ENCODE measurements at regions not wholly inside any gene's neighbourhood (a gene's known extent, or its start where the extent isn't known, plus 50 kb on each side); places are given as distances from the start of the nearest gene placed in this dataset.

- H3K36me3 ChIP-seq (ENCODE audit: control insufficient read depth in 2 of 3, insufficient read depth in 3 of 3, low read length in 3 of 3): no peaks in the 10 kb centered on the region
- no peaks in the 10 kb centered on the region for H3K9me3 ChIP-seq (ENCODE audit: control insufficient read depth in 2 of 3, low read length in 3 of 3)
- intact Hi-C loops (cut with micrococcal nuclease): no loop called here
- CTCF ChIA-PET: no interaction called here
- ATAC-seq: no peak
- no peaks in the 10 kb centered on the region for H3K27me3 ChIP-seq (ENCODE audit: control insufficient read depth in 2 of 2, insufficient read depth in 2 of 2, low read length in 2 of 2)
- Mint-ChIP-seq H3K36me3 (no peaks in the 10 kb centered on the region), H3K4me3 (no peak overlapping the region), H3K4me1 (peaks cover 0 to 1% (median 0%) of the 10 kb centered on the region in 7 donors), H3K9me3 (peaks cover 0 to 7% (median 2%) of the 10 kb centered on the region in 11 donors), H3K27me3 (peaks cover 0 to 24% (median 6%) of the 10 kb centered on the region in 5 donors), H3K27ac (no peak overlapping the region)
- POLR2A ChIA-PET: no interaction called here
- no peak overlapping the region for H3K27ac ChIP-seq (ENCODE audit: low read depth, low read length)
- no peaks in the 10 kb centered on the region for H3K4me1 ChIP-seq (ENCODE audit: control insufficient read depth in 2 of 2, insufficient read depth in 2 of 2, low read length in 2 of 2)
- H3K4me3 ChIP-seq (ENCODE audit: low read length): no peak overlapping the region
- no peak for DNase-seq
Observed at GRCh38 chr5:57824623-57825022, 342.0 kb upstream of the ACTBL2 start.

GRCh38 chr5:57824047-57824446, 341.4 kb upstream of the ACTBL2 start:
- no peaks in the 10 kb centered on the region for H3K36me3 ChIP-seq (ENCODE audit: control insufficient read depth in 2 of 3, insufficient read depth in 3 of 3, low read length in 3 of 3)
- H3K4me1 ChIP-seq (ENCODE audit: control insufficient read depth in 2 of 2, insufficient read depth in 2 of 2, low read length in 2 of 2): no peaks in the 10 kb centered on the region
- CTCF ChIA-PET: no interaction called here
- intact Hi-C loops (cut with micrococcal nuclease): no loop called here
- no peaks in the 10 kb centered on the region for H3K9me3 ChIP-seq (ENCODE audit: control insufficient read depth in 2 of 3, low read length in 3 of 3)
- ATAC-seq (no peak), DNase-seq (no peak)
- Mint-ChIP-seq H3K27me3 (peaks cover 0 to 26% (median 6%) of the 10 kb centered on the region in 5 donors), H3K36me3 (no peaks in the 10 kb centered on the region), H3K9me3 (peaks cover 0 to 7% (median 2%) of the 10 kb centered on the region in 11 donors), H3K4me1 (peaks cover 0 to 1% (median 0%) of the 10 kb centered on the region in 7 donors), H3K27ac (no peak overlapping the region), H3K4me3 (no peak overlapping the region)
- POLR2A ChIA-PET: no interaction called here
- H3K27ac ChIP-seq (ENCODE audit: low read depth, low read length): no peak overlapping the region
- H3K4me3 ChIP-seq (ENCODE audit: low read length): no peak overlapping the region
- H3K27me3 ChIP-seq (ENCODE audit: control insufficient read depth in 2 of 2, insufficient read depth in 2 of 2, low read length in 2 of 2): no peaks in the 10 kb centered on the region

GRCh38 chr5:57822651-57823050, 340.0 kb upstream of the ACTBL2 start:
- intact Hi-C loops (cut with micrococcal nuclease): no loop called here
- CTCF ChIA-PET: no interaction called here

GRCh38 chr5:57818397-57818796, 335.8 kb upstream of the ACTBL2 start:
- Histone ChIP-seq H3K4me3 (ENCODE audit: low read length) (no peak overlapping the region), H3K27me3 (ENCODE audit: control insufficient read depth in 2 of 2, insufficient read depth in 2 of 2, low read length in 2 of 2) (no peaks in the 10 kb centered on the region), H3K4me1 (ENCODE audit: control insufficient read depth in 2 of 2, insufficient read depth in 2 of 2, low read length in 2 of 2) (no peaks in the 10 kb centered on the region), H3K27ac (ENCODE audit: low read depth, low read length) (no peak overlapping the region), H3K36me3 (ENCODE audit: control insufficient read depth in 2 of 3, insufficient read depth in 3 of 3, low read length in 3 of 3) (no peaks in the 10 kb centered on the region), H3K9me3 (ENCODE audit: control insufficient read depth in 2 of 3, low read length in 3 of 3) (no peaks in the 10 kb centered on the region)
- Mint-ChIP-seq H3K9me3 (peaks cover 0 to 7% (median 0%) of the 10 kb centered on the region in 11 donors), H3K4me1 (peaks cover 0 to 1% (median 0%) of the 10 kb centered on the region in 7 donors), H3K27me3 (peaks cover 0 to 24% (median 5%) of the 10 kb centered on the region in 5 donors), H3K36me3 (no peaks in the 10 kb centered on the region), H3K27ac (no peak overlapping the region), H3K4me3 (no peak overlapping the region)
- intact Hi-C loops (cut with micrococcal nuclease): no loop called here
- no peak for DNase-seq
- no peak for ATAC-seq
- ChIA-PET POLR2A (no interaction called here), CTCF (no interaction called here)

More at GRCh38 chr5:57822651-57823050, 340.0 kb upstream of the ACTBL2 start:
- Mint-ChIP-seq H3K36me3 (no peaks in the 10 kb centered on the region), H3K4me3 (no peak overlapping the region), H3K9me3 (peaks cover 0 to 7% (median 2%) of the 10 kb centered on the region in 11 donors), H3K27me3 (peaks cover 0 to 29% (median 6%) of the 10 kb centered on the region in 5 donors), H3K4me1 (peaks cover 0 to 1% (median 0%) of the 10 kb centered on the region in 7 donors), H3K27ac (no peak overlapping the region)
- Histone ChIP-seq H3K27ac (ENCODE audit: low read depth, low read length) (no peak overlapping the region), H3K9me3 (ENCODE audit: control insufficient read depth in 2 of 3, low read length in 3 of 3) (no peaks in the 10 kb centered on the region), H3K36me3 (ENCODE audit: control insufficient read depth in 2 of 3, insufficient read depth in 3 of 3, low read length in 3 of 3) (no peaks in the 10 kb centered on the region), H3K27me3 (ENCODE audit: control insufficient read depth in 2 of 2, insufficient read depth in 2 of 2, low read length in 2 of 2) (no peaks in the 10 kb centered on the region), H3K4me3 (ENCODE audit: low read length) (no peak overlapping the region), H3K4me1 (ENCODE audit: control insufficient read depth in 2 of 2, insufficient read depth in 2 of 2, low read length in 2 of 2) (no peaks in the 10 kb centered on the region)
- ATAC-seq: no peak
- DNase-seq: no peak
- POLR2A ChIA-PET: no interaction called here

- POLR2A ChIA-PET: no interaction called here
- H3K27me3 Mint-ChIP-seq: peaks cover 0 to 19% (median 6%) of the 10 kb centered on the region in 5 donors
- no peaks in the 10 kb centered on the region for H3K36me3 Mint-ChIP-seq
- Histone ChIP-seq H3K9me3 (ENCODE audit: control insufficient read depth in 2 of 3, low read length in 3 of 3) (no peaks in the 10 kb centered on the region), H3K27ac (ENCODE audit: low read depth, low read length) (no peak overlapping the region), H3K27me3 (ENCODE audit: control insufficient read depth in 2 of 2, insufficient read depth in 2 of 2, low read length in 2 of 2) (no peaks in the 10 kb centered on the region), H3K4me1 (ENCODE audit: control insufficient read depth in 2 of 2, insufficient read depth in 2 of 2, low read length in 2 of 2) (no peaks in the 10 kb centered on the region), H3K4me3 (ENCODE audit: low read length) (no peak overlapping the region), H3K36me3 (ENCODE audit: control insufficient read depth in 2 of 3, insufficient read depth in 3 of 3, low read length in 3 of 3) (no peaks in the 10 kb centered on the region)
- intact Hi-C loops (cut with micrococcal nuclease): no loop called here
- peaks cover 0 to 7% (median 0%) of the 10 kb centered on the region in 11 donors for H3K9me3 Mint-ChIP-seq
- no peak overlapping the region for H3K4me3 Mint-ChIP-seq
- ATAC-seq (no peak), DNase-seq (no peak)
- CTCF ChIA-PET: no interaction called here
- H3K27ac Mint-ChIP-seq: no peak overlapping the region
- H3K4me1 Mint-ChIP-seq: peaks cover 0 to 1% (median 0%) of the 10 kb centered on the region in 7 donors
Observed at GRCh38 chr5:57817924-57818323, 335.3 kb upstream of the ACTBL2 start.

GRCh38 chr5:57817001-57817453, 334.4 kb upstream of the ACTBL2 start:
- peaks cover 0 to 10% (median 6%) of the 10 kb centered on the region in 5 donors for H3K27me3 Mint-ChIP-seq

GRCh38 chr5:57816108-57816507, 333.5 kb upstream of the ACTBL2 start:
- POLR2A ChIA-PET: no interaction called here
- Histone ChIP-seq H3K27me3 (ENCODE audit: control insufficient read depth in 2 of 2, insufficient read depth in 2 of 2, low read length in 2 of 2) (no peaks in the 10 kb centered on the region), H3K36me3 (ENCODE audit: control insufficient read depth in 2 of 3, insufficient read depth in 3 of 3, low read length in 3 of 3) (no peaks in the 10 kb centered on the region), H3K4me1 (ENCODE audit: control insufficient read depth in 2 of 2, insufficient read depth in 2 of 2, low read length in 2 of 2) (no peaks in the 10 kb centered on the region), H3K27ac (ENCODE audit: low read depth, low read length) (no peak overlapping the region), H3K4me3 (ENCODE audit: low read length) (no peak overlapping the region), H3K9me3 (ENCODE audit: control insufficient read depth in 2 of 3, low read length in 3 of 3) (no peaks in the 10 kb centered on the region)
- Mint-ChIP-seq H3K4me3 (no peak overlapping the region), H3K27ac (no peak overlapping the region), H3K27me3 (peaks cover 0 to 9% (median 6%) of the 10 kb centered on the region in 5 donors), H3K4me1 (no peaks in the 10 kb centered on the region), H3K36me3 (no peaks in the 10 kb centered on the region), H3K9me3 (peaks cover 0 to 4% (median 0%) of the 10 kb centered on the region in 11 donors)
- no peak for DNase-seq
- no peak for ATAC-seq
- intact Hi-C loops (cut with micrococcal nuclease): no loop called here
- CTCF ChIA-PET: no interaction called here

More at GRCh38 chr5:57817001-57817453, 334.4 kb upstream of the ACTBL2 start:
- no peak for ATAC-seq
- no peaks in the 10 kb centered on the region for H3K27me3 ChIP-seq (ENCODE audit: control insufficient read depth in 2 of 2, insufficient read depth in 2 of 2, low read length in 2 of 2)
- H3K36me3 ChIP-seq (ENCODE audit: control insufficient read depth in 2 of 3, insufficient read depth in 3 of 3, low read length in 3 of 3): no peaks in the 10 kb centered on the region
- POLR2A ChIA-PET: no interaction called here
- DNase-seq: no peak
- H3K4me1 ChIP-seq (ENCODE audit: control insufficient read depth in 2 of 2, insufficient read depth in 2 of 2, low read length in 2 of 2): no peaks in the 10 kb centered on the region
- no peaks in the 10 kb centered on the region for H3K9me3 ChIP-seq (ENCODE audit: control insufficient read depth in 2 of 3, low read length in 3 of 3)
- no peak overlapping the region for H3K27ac ChIP-seq (ENCODE audit: low read depth, low read length)
- intact Hi-C loops (cut with micrococcal nuclease): no loop called here
- Mint-ChIP-seq H3K9me3 (peaks cover 0 to 4% (median 0%) of the 10 kb centered on the region in 11 donors), H3K27ac (no peak overlapping the region), H3K36me3 (no peaks in the 10 kb centered on the region), H3K4me3 (no peak overlapping the region), H3K4me1 (no peaks in the 10 kb centered on the region)
- H3K4me3 ChIP-seq (ENCODE audit: low read length): no peak overlapping the region
- CTCF ChIA-PET: no interaction called here

Measured in naive thymus-derived CD4-positive, alpha-beta T cell (primary cell).